SU-DHL-6 (cell line): ENCODE measurements at regions not wholly inside any gene's neighbourhood (a gene's known extent, or its start where the extent isn't known, plus 50 kb on each side); places are given as distances from the start of the nearest gene placed in this dataset.

Source experiments
- H2AFZ ChIP-seq: fragments of 200-600 bp; sonication (generic); 2 replicates; pipeline ENCODE4 v1.6.1; 2014; ENCODE audit warnings: low read depth, mild to moderate bottlenecking, moderate library complexity, mixed read lengths, antibody characterized with exemption, low read length; ENCODE audit not compliant: severe bottlenecking
- H3F3A ChIP-seq: fragments of 200-600 bp; shearing (Covaris generic); 2 replicates; pipeline ENCODE4 v1.6.0; 2016; ENCODE audit warnings: antibody characterized with exemption, mild to moderate bottlenecking; ENCODE audit not compliant: insufficient read depth
- H3K27ac ChIP-seq: fragments of 200-600 bp; sonication (generic); 2 replicates; pipeline ENCODE4 v1.5.1; 2016; ENCODE audit warnings: low read depth, mild to moderate bottlenecking, low read length, moderate library complexity, mixed read lengths
- H3K27me3 ChIP-seq: fragments of 200-600 bp; sonication (generic), shearing (Covaris generic); 2 replicates; pipeline ENCODE4 v1.6.0; 2014; ENCODE audit warnings: mild to moderate bottlenecking, low read length
- H3K36me3 ChIP-seq: fragments of 200-600 bp; sonication (generic); 2 replicates; pipeline ENCODE4 v1.6.1; 2014; ENCODE audit warnings: mild to moderate bottlenecking, low read length, mixed read lengths
- H3K4me2 ChIP-seq: fragments of 300-600, 200-600 bp; shearing (Covaris generic), sonication (generic); 2 replicates; pipeline ENCODE4 v1.6.0; 2014; ENCODE audit warnings: low read length, low read depth, mild to moderate bottlenecking; ENCODE audit not compliant: poor library complexity, severe bottlenecking
- H3K4me3 ChIP-seq: fragments of 200-600 bp; sonication (generic); 2 replicates; pipeline ENCODE4 v1.5.1; 2014; ENCODE audit warnings: antibody characterized with exemption, low read length, mild to moderate bottlenecking, mixed read lengths; ENCODE audit not compliant: insufficient read depth, poor library complexity, severe bottlenecking
- H3K79me2 ChIP-seq: fragments of 200-600 bp; sonication (generic); 2 replicates; pipeline ENCODE4 v1.6.1; 2014; ENCODE audit warnings: mild to moderate bottlenecking, low read length, moderate library complexity; ENCODE audit not compliant: insufficient read depth
- H3K9ac ChIP-seq: fragments of 200-600 bp; sonication (generic); 2 replicates; pipeline ENCODE4 v1.7.0; 2014; ENCODE audit warnings: mild to moderate bottlenecking, low read length
- H3K9me2 ChIP-seq: fragments of 200-600 bp; sonication (generic); replicated peaks from 2 replicates; pipeline ENCODE4 v1.6.1; 2014; ENCODE audit warnings: low read length; ENCODE audit not compliant: insufficient read depth
- H3K9me3 ChIP-seq: fragments of 200-600 bp; sonication (generic); 2 replicates; pipeline ENCODE4 v1.6.1; 2014; ENCODE audit warnings: low read length, mixed read lengths; ENCODE audit not compliant: insufficient read depth
- H4K20me1 ChIP-seq: fragments of 200-600 bp; sonication (generic); 2 replicates; pipeline ENCODE4 v1.6.1; 2014; ENCODE audit warnings: low read depth, mild to moderate bottlenecking, antibody characterized with exemption, low read length, moderate library complexity, mixed read lengths
- EZH2phosphoT487 ChIP-seq: fragments of 200-600 bp; sonication (generic), shearing (Covaris generic); conservative IDR thresholded peaks from 2 replicates; pipeline ENCODE4 v1.6.1; 2018; ENCODE audit warnings: mild to moderate bottlenecking, antibody characterized with exemption, low read length, moderate library complexity, mixed read lengths
- TF ChIP-seq, protein P1 (sequence below): fragments of 200-600 bp; sonication (generic); IDR thresholded peaks from one replicate; pipeline ENCODE4 v1.5.1; 2017; ENCODE audit warnings: antibody characterized with exemption, mild to moderate bottlenecking, low read length, moderate library complexity; ENCODE audit not compliant: insufficient read depth, poor library complexity, severe bottlenecking

DNA sequence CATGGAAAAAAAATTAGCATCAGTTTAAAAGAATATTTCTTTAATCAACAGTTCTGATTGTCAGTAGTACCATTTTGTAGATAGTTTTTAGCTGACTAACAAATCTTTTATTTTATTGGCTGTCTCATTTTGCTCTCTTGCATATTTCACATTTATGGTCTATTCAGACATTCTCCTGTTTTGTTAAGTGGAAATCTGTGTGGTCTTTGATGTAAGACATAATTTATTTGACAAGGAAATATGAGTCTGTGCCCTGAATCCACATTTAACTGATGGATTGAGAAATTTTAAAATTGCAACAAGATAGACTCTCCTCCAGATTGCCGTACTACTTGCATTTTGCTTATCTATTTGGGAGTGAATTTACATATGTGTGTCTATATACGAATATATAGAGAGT lies 96.3 kb upstream of the ATP5MC3 start:
- Histone ChIP-seq H2AFZ (no peak overlapping the region), H3K27ac (no peak overlapping the region), H3K4me2 (no peak overlapping the region), H3K9me3 (no peaks in the 10 kb centered on the region), H4K20me1 (no peaks in the 10 kb centered on the region), H3K4me3 (no peak overlapping the region), H3K9ac (no peak overlapping the region), H3F3A (no peaks in the 10 kb centered on the region), H3K79me2 (no peaks in the 10 kb centered on the region), H3K36me3 (no peaks in the 10 kb centered on the region), H3K27me3 (no peaks in the 10 kb centered on the region), H3K9me2 (no peaks in the 10 kb centered on the region)
- no peak for TF ChIP-seq EZH2phosphoT487
- TF ChIP-seq, protein P1, sequence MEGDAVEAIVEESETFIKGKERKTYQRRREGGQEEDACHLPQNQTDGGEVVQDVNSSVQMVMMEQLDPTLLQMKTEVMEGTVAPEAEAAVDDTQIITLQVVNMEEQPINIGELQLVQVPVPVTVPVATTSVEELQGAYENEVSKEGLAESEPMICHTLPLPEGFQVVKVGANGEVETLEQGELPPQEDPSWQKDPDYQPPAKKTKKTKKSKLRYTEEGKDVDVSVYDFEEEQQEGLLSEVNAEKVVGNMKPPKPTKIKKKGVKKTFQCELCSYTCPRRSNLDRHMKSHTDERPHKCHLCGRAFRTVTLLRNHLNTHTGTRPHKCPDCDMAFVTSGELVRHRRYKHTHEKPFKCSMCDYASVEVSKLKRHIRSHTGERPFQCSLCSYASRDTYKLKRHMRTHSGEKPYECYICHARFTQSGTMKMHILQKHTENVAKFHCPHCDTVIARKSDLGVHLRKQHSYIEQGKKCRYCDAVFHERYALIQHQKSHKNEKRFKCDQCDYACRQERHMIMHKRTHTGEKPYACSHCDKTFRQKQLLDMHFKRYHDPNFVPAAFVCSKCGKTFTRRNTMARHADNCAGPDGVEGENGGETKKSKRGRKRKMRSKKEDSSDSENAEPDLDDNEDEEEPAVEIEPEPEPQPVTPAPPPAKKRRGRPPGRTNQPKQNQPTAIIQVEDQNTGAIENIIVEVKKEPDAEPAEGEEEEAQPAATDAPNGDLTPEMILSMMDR: no peak

DNA sequence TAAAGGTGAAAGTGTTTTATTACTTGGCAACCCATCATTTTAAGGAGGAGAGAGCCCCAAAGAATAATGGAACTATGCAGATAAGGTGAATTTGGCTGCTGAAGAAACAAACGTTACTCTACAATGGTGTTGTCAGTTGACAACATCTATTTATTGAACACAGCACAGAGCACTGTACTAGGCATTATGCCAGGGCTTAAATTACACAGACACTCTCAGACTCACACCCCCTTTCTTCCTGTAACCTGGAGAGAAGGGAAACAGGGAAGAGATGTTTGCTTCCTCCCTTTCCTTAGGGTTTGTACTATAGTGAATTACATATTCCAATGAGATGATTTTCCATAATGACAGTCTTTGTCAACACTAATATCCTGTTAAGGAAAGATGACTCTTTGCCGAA lies 94.0 kb upstream of the ATP5MC3 start:
- H3K9me3 ChIP-seq: no peaks in the 10 kb centered on the region
- no peaks in the 10 kb centered on the region for H3K36me3 ChIP-seq
- no peak overlapping the region for H2AFZ ChIP-seq
- H3K27me3 ChIP-seq: no peaks in the 10 kb centered on the region
- H4K20me1 ChIP-seq: no peaks in the 10 kb centered on the region
- no peak overlapping the region for H3K4me3 ChIP-seq
- no peak overlapping the region for H3K4me2 ChIP-seq
- H3K9me2 ChIP-seq: no peaks in the 10 kb centered on the region
- H3K79me2 ChIP-seq: no peaks in the 10 kb centered on the region
- no peak overlapping the region for H3K9ac ChIP-seq
- H3K27ac ChIP-seq: no peak overlapping the region
- TF ChIP-seq, protein P1: no peak
- no peak for TF ChIP-seq EZH2phosphoT487
- no peaks in the 10 kb centered on the region for H3F3A ChIP-seq

DNA sequence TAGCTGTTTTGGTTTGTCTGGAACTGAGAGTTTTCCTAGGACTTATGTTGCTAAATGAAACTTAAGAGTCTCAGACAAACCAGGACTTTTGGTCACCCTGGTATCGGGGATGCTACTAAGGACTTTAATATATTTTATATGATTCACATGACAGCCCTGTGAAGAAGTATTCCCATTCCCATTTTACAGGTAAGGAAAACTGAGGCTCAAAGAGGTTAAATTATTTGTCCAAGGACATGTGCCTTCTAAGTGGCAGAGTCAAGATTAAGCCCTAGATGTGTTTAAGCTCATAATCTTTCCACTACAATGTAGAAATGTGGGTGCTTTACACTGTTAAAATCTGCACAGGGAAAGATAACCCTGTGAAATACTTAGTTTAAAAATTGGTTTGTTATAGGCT lies 77.7 kb upstream of the ATP5MC3 start:
- H3K9ac ChIP-seq: no peak overlapping the region

More for the DNA sequence above, 77.7 kb upstream of the ATP5MC3 start:
- Histone ChIP-seq H3K79me2 (no peaks in the 10 kb centered on the region), H3K27me3 (no peaks in the 10 kb centered on the region), H3K4me3 (no peak overlapping the region), H3F3A (no peaks in the 10 kb centered on the region), H3K9me3 (no peaks in the 10 kb centered on the region), H4K20me1 (no peaks in the 10 kb centered on the region), H2AFZ (no peak overlapping the region), H3K27ac (no peak overlapping the region), H3K9me2 (no peaks in the 10 kb centered on the region), H3K36me3 (no peaks in the 10 kb centered on the region), H3K4me2 (no peak overlapping the region)
- no peak for TF ChIP-seq EZH2phosphoT487
- TF ChIP-seq, protein P1: no peak
